H1 (cell line): ENCODE measurements at regions not wholly inside any gene's neighbourhood (a gene's known extent, or its start where the extent isn't known, plus 50 kb on each side); places are given as distances from the start of the nearest gene placed in this dataset.

Source experiments
- CTCF ChIA-PET: fragments of 300-600 bp; sonication (Branson Sonifier 250); formaldehyde crosslinking; loops from one replicate; lab custom pipeline; 2021; ENCODE audit not compliant: partially characterized antibody; lab: Charles Lee
- POLR2A ChIA-PET: fragments of 300-600 bp; sonication (Branson Sonifier 250); formaldehyde crosslinking; loops from one replicate; lab custom pipeline; 2021; ENCODE audit warnings: inconsistent platforms; ENCODE audit not compliant: partially characterized antibody; lab: Charles Lee
- DNase-seq, 2 experiments: peaks; one replicate each; pipeline versions ENCODE4 v3.0.0 to v3.0.0-alpha.2; 2010 to 2022; ENCODE audit warnings: low spot score in 2 of 2, low read depth in 1 of 2, mixed read lengths in 1 of 2
- FAIRE-seq: peaks from 2 replicates; lab custom pipeline; 2011; peaks lifted over from hg19 to GRCh38; lab: Jason Lieb, UNC
- H2AFZ ChIP-seq: 2 replicates; pipeline ENCODE4 v1.8.1; 2012; ENCODE audit warnings: low read length, inconsistent platforms
- H2AK5ac ChIP-seq: 2 replicates; pipeline ENCODE4 v1.6.1; 2013; ENCODE audit warnings: low read depth, low read length
- H2BK120ac ChIP-seq: replicated peaks from 2 replicates; pipeline ENCODE3; 2013; ENCODE audit warnings: low read depth, low read length, inconsistent platforms
- H2BK12ac ChIP-seq: 2 replicates; pipeline ENCODE4 v1.6.1; 2013; ENCODE audit warnings: low read depth, low read length
- H2BK15ac ChIP-seq: 2 replicates; pipeline ENCODE4 v1.6.1; 2013; ENCODE audit warnings: low read length
- H2BK20ac ChIP-seq: 2 replicates; pipeline ENCODE4 v1.6.1; 2013; ENCODE audit warnings: low read length
- H2BK5ac ChIP-seq: 2 replicates; pipeline ENCODE4 v1.6.1; 2013; ENCODE audit warnings: low read depth, low read length
- H3K14ac ChIP-seq: 2 replicates; pipeline ENCODE4 v1.6.1; 2013; ENCODE audit warnings: inconsistent platforms; ENCODE audit not compliant: insufficient read length
- H3K18ac ChIP-seq: 2 replicates; pipeline ENCODE4 v1.6.1; 2013; ENCODE audit warnings: low read length; ENCODE audit errors: extremely low read depth
- H3K23ac ChIP-seq: 2 replicates; pipeline ENCODE4 v1.6.1; 2013; ENCODE audit warnings: inconsistent platforms; ENCODE audit not compliant: insufficient read length
- H3K23me2 ChIP-seq: 2 replicates; pipeline ENCODE4 v1.6.1; 2013; ENCODE audit warnings: low read depth, low read length
- H3K27ac ChIP-seq: 2 replicates; pipeline ENCODE4 v1.6.1; 2011; ENCODE audit warnings: low read depth, low read length, inconsistent platforms
- H3K27me3 ChIP-seq, 4 experiments: replicated peaks in 1 of 4; 1 replicate in 1 of 4; 2 replicates in 3 of 4; pipeline versions ENCODE4 v1.6.1 to v1.8.1; 2011 to 2013; ENCODE audit warnings: low read length in 3 of 4, mild to moderate bottlenecking in 3 of 4, inconsistent platforms in 2 of 4, mixed read lengths in 2 of 4, moderate library complexity in 1 of 4; ENCODE audit not compliant: control insufficient read depth in 3 of 4, insufficient read depth in 3 of 4; ENCODE audit errors: extremely low read depth in 1 of 4
- H3K36me3 ChIP-seq, 4 experiments: 2 replicates each; pipeline versions ENCODE4 v1.6.1 to v1.8.1; 2011 to 2013; ENCODE audit warnings: mild to moderate bottlenecking in 4 of 4, low read length in 3 of 4, moderate library complexity in 2 of 4, control low read depth in 1 of 4, inconsistent platforms in 1 of 4; ENCODE audit not compliant: insufficient read depth in 4 of 4, control insufficient read depth in 2 of 4
- H3K4ac ChIP-seq: replicated peaks from 2 replicates; pipeline ENCODE3; 2013; ENCODE audit warnings: low read length, low read depth, mixed read lengths, inconsistent platforms; ENCODE audit not compliant: insufficient read length
- H3K4me1 ChIP-seq, 4 experiments: replicated peaks in 1 of 4; 1 replicate in 1 of 4; 2 replicates in 3 of 4; pipeline versions ENCODE4 v1.6.1 to v1.8.1; 2011 to 2013; ENCODE audit warnings: low read length in 3 of 4, inconsistent platforms in 2 of 4, mixed read lengths in 1 of 4; ENCODE audit not compliant: insufficient read depth in 4 of 4, control insufficient read depth in 3 of 4
- H3K4me2 ChIP-seq, 2 experiments: 2 replicates each; pipeline versions ENCODE4 v1.6.1 to v1.8.1; 2011 to 2013; ENCODE audit warnings: low read depth in 2 of 2, low read length in 2 of 2, control low read depth in 1 of 2, inconsistent platforms in 1 of 2, mild to moderate bottlenecking in 1 of 2; ENCODE audit not compliant: insufficient read depth in 1 of 2
- H3K4me3 ChIP-seq, 4 experiments: fragments of 200-600, 300-600 bp in 1 of 4; sonication (generic), shearing (Covaris generic), sonication (Bioruptor Twin) in 1 of 4; 2 replicates each; pipeline versions ENCODE4 v1.5.1 to v1.8.1; 2011 to 2016; ENCODE audit warnings: low read length in 4 of 4, low read depth in 3 of 4, control low read depth in 2 of 4, inconsistent platforms in 2 of 4, mild to moderate bottlenecking in 2 of 4, mixed read lengths in 1 of 4, moderate library complexity in 1 of 4; ENCODE audit not compliant: insufficient read depth in 2 of 4; ENCODE audit errors: extremely low read depth in 1 of 4
- H3K56ac ChIP-seq: replicated peaks from 2 replicates; pipeline ENCODE3; 2013; ENCODE audit warnings: low read depth, mild to moderate bottlenecking, mixed read lengths, low read length, inconsistent platforms; ENCODE audit not compliant: insufficient read length
- H3K79me1 ChIP-seq: 2 replicates; pipeline ENCODE4 v1.6.1; 2013; ENCODE audit warnings: low read depth, low read length, control low read depth
- H3K79me2 ChIP-seq, 2 experiments: 2 replicates each; pipeline versions ENCODE4 v1.6.1 to v1.8.1; 2012 to 2013; ENCODE audit warnings: low read length in 2 of 2, mild to moderate bottlenecking in 2 of 2, inconsistent platforms in 1 of 2; ENCODE audit not compliant: insufficient read depth in 2 of 2, control insufficient read depth in 1 of 2
- H3K9ac ChIP-seq, 4 experiments: replicated peaks in 1 of 4; 1 replicate in 1 of 4; 2 replicates in 3 of 4; pipeline versions ENCODE4 v1.6.1 to v1.8.1; 2011 to 2013; ENCODE audit warnings: low read depth in 3 of 4, low read length in 3 of 4, control low read depth in 2 of 4, mild to moderate bottlenecking in 2 of 4, moderate library complexity in 2 of 4, inconsistent platforms in 1 of 4; ENCODE audit errors: extremely low read depth in 1 of 4
- H3K9me3 ChIP-seq, 2 experiments: 2 replicates each; pipeline versions ENCODE4 v1.6.1 to v1.8.1; 2012 to 2013; ENCODE audit warnings: mild to moderate bottlenecking in 2 of 2, moderate library complexity in 2 of 2, control low read depth in 1 of 2, inconsistent platforms in 1 of 2, low read depth in 1 of 2, low read length in 1 of 2, mixed read lengths in 1 of 2; ENCODE audit not compliant: insufficient read depth in 2 of 2
- H4K20me1 ChIP-seq, 2 experiments: replicated peaks in 1 of 2; 2 replicates each; pipeline versions ENCODE3 to v1.8.1; 2011 to 2013; ENCODE audit warnings: inconsistent platforms in 2 of 2, low read length in 2 of 2, mild to moderate bottlenecking in 1 of 2; ENCODE audit not compliant: insufficient read depth in 2 of 2, control insufficient read depth in 1 of 2
- H4K5ac ChIP-seq: 2 replicates; pipeline ENCODE4 v1.6.1; 2013; ENCODE audit warnings: low read length, low read depth, mixed read lengths, inconsistent platforms; ENCODE audit not compliant: insufficient read length
- H4K8ac ChIP-seq: 2 replicates; pipeline ENCODE4 v1.8.0; 2013; ENCODE audit warnings: mild to moderate bottlenecking, moderate library complexity, low read length, inconsistent platforms; ENCODE audit not compliant: insufficient read depth; ENCODE audit errors: extremely low read depth
- H4K91ac ChIP-seq: replicated peaks from 2 replicates; pipeline ENCODE3; 2013; ENCODE audit warnings: low read length, mixed read lengths, inconsistent platforms; ENCODE audit not compliant: insufficient read length
- BRCA1 ChIP-seq: IDR thresholded peaks from 2 replicates; pipeline ENCODE4 v1.6.1; 2012; ENCODE audit warnings: low read depth, low read length, improper control_type of control experiment
- CBX5 ChIP-seq: fragments of 300-800, 300-1000 bp; sonication (generic); IDR thresholded peaks from 2 replicates; pipeline ENCODE4 v1.7.1; 2016; ENCODE audit warnings: antibody characterized with exemption, low read length, low read depth
- CTBP2 ChIP-seq: IDR thresholded peaks from 2 replicates; pipeline ENCODE4 v1.7.0; 2011; ENCODE audit warnings: borderline replicate concordance, mild to moderate bottlenecking, moderate library complexity, mixed read lengths, low read length; ENCODE audit not compliant: insufficient read depth, insufficient read length
- EGR1 ChIP-seq: IDR thresholded peaks from 2 replicates; pipeline ENCODE4 v1.6.1; 2011; ENCODE audit warnings: low read depth, low read length, borderline replicate concordance
- HDAC2 ChIP-seq, 2 experiments: fragments of 300-600 bp in 1 of 2; sonication (generic) in 1 of 2; IDR thresholded peaks; 2 replicates each; pipeline ENCODE4 v1.6.1; 2011 to 2012; ENCODE audit warnings: low read depth in 2 of 2, low read length in 2 of 2, mild to moderate bottlenecking in 2 of 2, moderate library complexity in 2 of 2, borderline replicate concordance in 1 of 2, inconsistent platforms in 1 of 2
- JUN ChIP-seq: IDR thresholded peaks from 2 replicates; pipeline ENCODE4 v1.6.1; 2011; ENCODE audit warnings: low read depth, mild to moderate bottlenecking, improper control_type of control experiment, low read length
- KDM1A ChIP-seq: fragments of 200-600, 300-600 bp; sonication (generic); IDR thresholded peaks from 2 replicates; pipeline ENCODE4 v1.7.1; 2016; ENCODE audit warnings: mild to moderate bottlenecking, low read length, borderline replicate concordance
- RNF2 ChIP-seq: fragments of 200-900, 300-1000 bp; sonication (generic); IDR thresholded peaks from 2 replicates; pipeline ENCODE4 v1.7.1; 2016; ENCODE audit warnings: borderline replicate concordance, low read depth, mild to moderate bottlenecking, antibody characterized with exemption, low read length; ENCODE audit not compliant: poor library complexity, severe bottlenecking; ENCODE audit errors: missing control alignments
- SP1 ChIP-seq: IDR thresholded peaks from 2 replicates; pipeline ENCODE4 v1.6.1; 2011; ENCODE audit warnings: low read depth, low read length
- SRF ChIP-seq: IDR thresholded peaks from 2 replicates; pipeline ENCODE4 v1.6.1; 2011; ENCODE audit warnings: mild to moderate bottlenecking, low read depth, low read length, moderate library complexity
- WGBS, 2 experiments: shearing (Covaris generic) in 1 of 2; methylation state at CpG; one replicate each; pipeline versions ENCODE4 v1.1.6 to v1.1.7; 2013 to 2015; ENCODE audit warnings: low lambda C conversion rate in 2 of 2, mixed read lengths in 2 of 2, inconsistent platforms in 1 of 2, low coverage in 1 of 2, missing lambda C conversion rate in 1 of 2; ENCODE audit not compliant: insufficient replicate concordance in 2 of 2, insufficient coverage in 1 of 2, insufficient read length in 1 of 2; ENCODE audit errors: extremely low coverage in 1 of 2, missing lambda C conversion rate in 1 of 2; 5-methylcytosine and 5-hydroxymethylcytosine counted together
- TF ChIP-seq, protein P1 (sequence below): IDR thresholded peaks from 2 replicates; pipeline ENCODE4 v1.6.1; 2012; ENCODE audit warnings: inconsistent platforms

DNA sequence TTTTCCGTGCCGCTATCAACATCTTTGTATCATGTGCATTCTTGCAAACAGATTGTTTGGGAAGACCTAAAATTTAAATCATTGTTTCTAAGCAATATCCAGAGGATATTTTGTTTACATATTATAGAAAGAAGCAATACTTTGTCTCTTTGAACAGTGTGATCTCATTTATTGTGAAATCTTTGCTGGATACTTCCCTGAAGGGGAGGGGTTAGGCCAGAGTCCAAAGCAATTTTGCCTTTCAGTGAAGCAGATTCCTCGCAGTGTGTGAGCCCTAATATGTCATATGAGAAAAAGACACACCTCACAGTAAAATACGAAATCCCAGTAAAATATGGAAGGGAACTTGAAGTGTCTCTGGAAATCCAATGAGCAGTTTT lies 158.7 kb upstream of the SLCO3A1 start:
- no peaks in the 10 kb centered on the region for H3K4me1 ChIP-seq

More for the DNA sequence above, 158.7 kb upstream of the SLCO3A1 start:
- Histone ChIP-seq H3K79me1 (no peaks in the 10 kb centered on the region), H3K27me3 (no peaks in the 10 kb centered on the region), H4K91ac (no peak overlapping the region), H3K56ac (no peak overlapping the region), H3K4ac (no peak overlapping the region), H3K36me3 (no peaks in the 10 kb centered on the region), H3K79me2 (no peaks in the 10 kb centered on the region), H3K23ac (no peak overlapping the region), H2BK15ac (no peak overlapping the region), H3K23me2 (no peaks in the 10 kb centered on the region), H3K4me2 (no peak overlapping the region), H2BK20ac (no peak overlapping the region), H3K9me3 (no peaks in the 10 kb centered on the region), H3K9ac (no peak overlapping the region), H2BK120ac (no peak overlapping the region), H2AK5ac (no peak overlapping the region), H3K4me3 (no peak overlapping the region), H3K14ac (no peak overlapping the region), H4K5ac (no peak overlapping the region), H4K8ac (no peak overlapping the region), H3K27ac (no peak overlapping the region), H2BK5ac (no peak overlapping the region), H4K20me1 (no peaks in the 10 kb centered on the region), H3K18ac (no peak overlapping the region), H2AFZ (no peak overlapping the region), H2BK12ac (no peak overlapping the region)
- no peak for TF ChIP-seq EGR1
- no peak for TF ChIP-seq CBX5
- TF ChIP-seq JUN, result no peak
- no peak for TF ChIP-seq SRF
- no peak for TF ChIP-seq KDM1A
- TF ChIP-seq HDAC2 (IDR thresholded peaks at IDR 0.05; ENCODE audit: borderline replicate concordance in 1 of 2, low read depth in 2 of 2, low read length in 2 of 2), result no peak
- no peak for TF ChIP-seq SP1
- TF ChIP-seq, protein P1, sequence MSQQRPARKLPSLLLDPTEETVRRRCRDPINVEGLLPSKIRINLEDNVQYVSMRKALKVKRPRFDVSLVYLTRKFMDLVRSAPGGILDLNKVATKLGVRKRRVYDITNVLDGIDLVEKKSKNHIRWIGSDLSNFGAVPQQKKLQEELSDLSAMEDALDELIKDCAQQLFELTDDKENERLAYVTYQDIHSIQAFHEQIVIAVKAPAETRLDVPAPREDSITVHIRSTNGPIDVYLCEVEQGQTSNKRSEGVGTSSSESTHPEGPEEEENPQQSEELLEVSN, result no peak
- no peak for TF ChIP-seq BRCA1
- TF ChIP-seq CTBP2, result no peak
- TF ChIP-seq RNF2, result no peak
- no peak for FAIRE-seq
- ChIA-PET POLR2A (no interaction called here), CTCF (interaction anchor here (1.2 to 4.4 kb wide), 2 partner anchors 11 to 392 kb away, joined by 3 to 50 read pairs; no protein-coding TSS in a partner anchor)
- DNase-seq, result no peak
- WGBS, 2 experiments, result 95% methylated on average over 4 of the region's 4 CpGs; no CpG with 5 or more reads in 1 of the 2 experiments
